Astrocyte of the cerebellum (primary cell): ENCODE measurements at regions not wholly inside any gene's neighbourhood (a gene's known extent, or its start where the extent isn't known, plus 50 kb on each side); places are given as distances from the start of the nearest gene placed in this dataset.

Source experiments
- DNase-seq: peaks from one replicate; pipeline ENCODE4 v3.0.0-alpha.2; 2011; ENCODE audit warnings: low read depth
- H3K4me3 ChIP-seq: 2 replicates; pipeline ENCODE4 v1.5.1; 2011; ENCODE audit warnings: mild to moderate bottlenecking, low read depth, low read length, moderate library complexity
- in situ Hi-C: cut with HindIII; loops from 2 replicates; pipeline ENCODE4 v1.10.0; 2017; ENCODE audit warnings: low sequenced_read_pairs
- TF ChIP-seq, protein P1 (sequence below): IDR thresholded peaks from 2 replicates; pipeline ENCODE4 v1.5.1; 2012; ENCODE audit warnings: low read length, low read depth, moderate library complexity, mild to moderate bottlenecking; ENCODE audit errors: missing control alignments

DNA sequence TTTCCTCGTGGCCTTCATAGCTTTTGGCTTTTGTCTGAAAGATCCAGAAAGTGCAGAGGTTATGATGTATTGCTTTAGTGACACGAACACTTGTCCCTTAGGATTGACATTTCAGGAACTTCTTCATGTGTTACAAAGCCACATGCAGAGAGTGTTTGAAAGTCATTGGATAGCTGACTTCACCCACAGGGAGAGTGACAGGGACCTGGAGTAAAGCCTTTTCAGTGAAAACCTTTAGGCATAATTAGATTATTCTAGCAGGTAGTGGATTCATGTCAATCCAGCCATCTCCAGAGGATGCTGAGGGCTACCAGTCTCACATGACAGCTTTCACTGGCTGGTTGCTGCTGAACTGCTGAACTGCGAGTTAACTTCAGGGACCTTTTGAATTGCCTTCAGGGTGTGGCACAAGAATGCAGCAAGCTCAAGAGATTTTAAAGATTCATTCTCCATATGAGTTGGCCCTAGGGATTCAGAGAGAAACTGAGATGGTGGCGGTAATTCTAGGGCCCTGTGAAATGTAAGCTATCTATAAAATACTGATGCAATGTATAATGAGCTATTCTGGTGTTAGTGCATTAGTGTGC, 267.0 kb upstream of the GOLIM4 start:
- in situ Hi-C loops: no loop called here
- H3K4me3 ChIP-seq: no peak overlapping the region
- TF ChIP-seq, protein P1, sequence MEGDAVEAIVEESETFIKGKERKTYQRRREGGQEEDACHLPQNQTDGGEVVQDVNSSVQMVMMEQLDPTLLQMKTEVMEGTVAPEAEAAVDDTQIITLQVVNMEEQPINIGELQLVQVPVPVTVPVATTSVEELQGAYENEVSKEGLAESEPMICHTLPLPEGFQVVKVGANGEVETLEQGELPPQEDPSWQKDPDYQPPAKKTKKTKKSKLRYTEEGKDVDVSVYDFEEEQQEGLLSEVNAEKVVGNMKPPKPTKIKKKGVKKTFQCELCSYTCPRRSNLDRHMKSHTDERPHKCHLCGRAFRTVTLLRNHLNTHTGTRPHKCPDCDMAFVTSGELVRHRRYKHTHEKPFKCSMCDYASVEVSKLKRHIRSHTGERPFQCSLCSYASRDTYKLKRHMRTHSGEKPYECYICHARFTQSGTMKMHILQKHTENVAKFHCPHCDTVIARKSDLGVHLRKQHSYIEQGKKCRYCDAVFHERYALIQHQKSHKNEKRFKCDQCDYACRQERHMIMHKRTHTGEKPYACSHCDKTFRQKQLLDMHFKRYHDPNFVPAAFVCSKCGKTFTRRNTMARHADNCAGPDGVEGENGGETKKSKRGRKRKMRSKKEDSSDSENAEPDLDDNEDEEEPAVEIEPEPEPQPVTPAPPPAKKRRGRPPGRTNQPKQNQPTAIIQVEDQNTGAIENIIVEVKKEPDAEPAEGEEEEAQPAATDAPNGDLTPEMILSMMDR: no peak
- no peak for DNase-seq

- no peak for DNase-seq
- no peak overlapping the region for H3K4me3 ChIP-seq
- in situ Hi-C loops: no loop called here
- TF ChIP-seq, protein P1: no peak
Observed at GRCh38 chr3:168362156-168362555, 266.4 kb upstream of the GOLIM4 start.

- H3K4me3 ChIP-seq: no peak overlapping the region
- in situ Hi-C loops: no loop called here
- no peak for DNase-seq
- TF ChIP-seq, protein P1: no peak
Observed at GRCh38 chr3:168360993-168361392, 265.3 kb upstream of the GOLIM4 start.

DNA sequence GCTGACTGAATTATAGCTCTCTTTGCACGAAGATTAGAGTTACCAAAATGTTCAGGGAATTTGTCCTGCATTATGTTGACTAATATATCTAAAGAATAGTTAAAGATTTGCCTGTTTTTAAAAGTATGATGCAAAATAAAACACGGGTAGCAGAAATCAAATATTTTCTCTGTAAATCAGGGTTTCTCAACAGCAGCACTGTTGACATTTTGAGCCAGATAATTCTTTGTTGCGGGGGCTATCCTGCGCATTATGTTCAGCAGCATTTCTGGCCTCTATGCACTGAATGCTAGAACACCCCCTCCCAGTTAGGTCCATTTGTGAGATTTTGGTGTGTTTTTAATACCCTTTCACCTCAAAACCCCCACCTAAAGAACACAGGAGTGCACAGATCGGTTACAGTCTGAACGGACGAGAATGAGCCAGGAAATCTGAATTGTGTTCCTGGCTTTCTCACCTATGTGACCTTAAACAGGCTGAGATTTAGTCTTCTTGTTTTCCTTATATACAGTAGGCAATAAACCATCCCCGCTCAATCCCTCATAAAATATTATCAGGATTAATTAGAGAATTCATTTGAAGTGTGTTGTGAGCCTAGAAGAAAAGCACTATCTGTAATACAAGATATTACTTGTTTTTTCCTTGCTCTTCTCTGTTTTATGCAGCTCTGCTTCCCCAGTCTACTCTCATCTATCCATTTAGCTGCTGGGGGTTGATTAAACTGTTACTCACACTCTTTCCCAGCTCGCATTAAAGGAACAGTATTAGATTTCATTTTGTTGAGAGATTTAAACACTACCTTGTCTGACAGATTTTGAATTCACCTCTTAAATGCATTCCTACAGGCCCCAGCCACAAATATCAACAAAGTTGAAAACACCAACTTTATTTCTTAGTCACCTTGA, 247.5 kb upstream of the GOLIM4 start:
- in situ Hi-C loops: no loop called here
- no peak for DNase-seq
- TF ChIP-seq, protein P1: no peak
- H3K4me3 ChIP-seq: no peak overlapping the region

DNA sequence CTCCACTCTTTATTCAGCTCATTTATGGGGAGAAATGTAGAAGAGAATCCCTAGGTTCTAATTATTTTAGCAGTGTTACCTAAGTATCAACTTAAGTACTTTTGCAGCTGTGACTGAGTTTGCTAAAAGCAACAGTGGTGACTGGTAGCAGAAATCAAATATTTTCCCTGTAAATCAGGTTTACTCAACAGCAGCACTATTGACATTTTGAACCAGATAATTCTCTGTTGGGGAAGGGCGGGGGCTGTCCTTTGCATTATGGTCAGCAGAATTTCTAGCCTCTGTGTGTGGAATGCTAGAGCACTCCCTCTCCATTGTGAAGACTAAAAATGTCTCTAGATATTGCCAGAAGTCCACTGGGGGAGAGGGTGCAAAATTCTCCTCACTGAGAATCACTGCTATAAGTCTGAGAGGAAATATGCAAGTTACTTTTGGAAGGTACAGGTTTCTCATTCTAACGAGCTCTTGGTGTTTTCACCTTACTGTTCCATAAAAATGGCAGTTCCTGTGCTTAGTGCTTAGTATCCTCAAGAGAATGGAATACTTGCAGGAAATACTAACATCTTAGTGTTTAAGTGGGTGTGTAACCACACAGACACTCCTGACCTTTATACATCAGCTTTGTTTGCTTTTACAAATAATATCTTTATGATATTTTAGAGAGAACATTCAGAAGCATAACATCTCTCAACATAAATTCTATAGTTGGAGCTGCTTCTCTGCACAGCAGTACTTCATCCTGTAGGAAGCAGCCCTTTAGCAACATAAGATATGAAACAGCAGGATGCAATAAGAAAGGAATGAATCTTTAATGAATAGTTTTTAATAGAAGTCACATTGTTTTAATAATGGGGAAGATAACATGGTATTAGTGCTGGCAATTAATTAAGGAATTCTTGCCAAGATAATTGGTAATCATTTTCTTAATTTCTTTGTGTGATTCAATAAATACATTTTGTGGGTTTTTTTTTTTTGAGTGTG, 246.5 kb upstream of the GOLIM4 start:
- in situ Hi-C loops: no loop called here
- TF ChIP-seq, protein P1: no peak
- DNase-seq: no peak
- no peak overlapping the region for H3K4me3 ChIP-seq

GRCh38 chr3:168341192-168341815, 245.6 kb upstream of the GOLIM4 start:
- peak; percentile 76 for DNase-seq
- in situ Hi-C loops: no loop called here
- H3K4me3 ChIP-seq: no peak overlapping the region
- TF ChIP-seq, protein P1: no peak
